HG03457 (cell line): ENCODE measurements at regions not wholly inside any gene's neighbourhood (a gene's known extent, or its start where the extent isn't known, plus 50 kb on each side); places are given as distances from the start of the nearest gene placed in this dataset.

Source experiments
- ATAC-seq: cut with Tn5 transposase; IDR thresholded peaks from one replicate; pipeline ENCODE4 v1.9.1; 2021; ENCODE audit warnings: moderate number of reproducible peaks; ENCODE audit not compliant: unreplicated experiment

DNA sequence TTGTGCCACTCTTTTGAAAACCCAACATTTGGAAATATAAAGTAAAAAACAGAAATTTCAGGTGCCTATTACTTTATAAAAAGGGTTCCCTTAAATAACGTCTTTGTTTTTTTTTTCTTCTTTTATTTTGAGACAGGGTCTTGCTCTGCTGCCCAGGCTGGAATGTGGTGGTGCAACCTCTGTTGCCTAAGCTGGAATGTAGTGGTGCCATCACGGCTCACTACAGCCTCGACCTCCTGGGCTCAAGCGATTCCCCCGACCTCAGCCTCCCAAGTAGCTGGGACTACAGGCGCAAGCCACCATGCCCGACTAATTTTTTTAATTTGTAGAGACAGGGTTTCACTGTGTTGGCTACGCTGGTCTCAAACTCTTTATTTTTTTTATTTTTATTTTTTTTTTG is 110.2 kb upstream of the HNRNPU start:
- no peak for ATAC-seq

DNA sequence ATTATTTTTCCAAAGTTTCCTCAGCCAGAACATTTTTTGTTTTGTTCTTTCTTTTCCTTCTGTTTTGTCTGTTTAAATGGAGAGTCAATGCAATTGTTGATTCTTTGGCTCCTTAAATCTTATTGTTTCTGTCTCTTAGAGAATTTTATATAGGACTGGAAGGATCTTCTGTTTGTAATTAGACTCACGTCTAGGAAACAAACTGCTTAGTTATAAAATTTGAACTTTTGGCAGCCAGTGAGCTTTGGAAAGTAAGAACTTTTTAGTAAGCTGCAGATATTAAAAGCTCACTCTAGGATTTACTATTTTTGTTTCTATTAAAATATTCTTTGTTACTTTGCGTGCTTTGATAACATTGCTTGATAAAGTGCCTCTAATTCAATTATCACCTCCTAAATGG is 109.8 kb upstream of the HNRNPU start:
- no peak for ATAC-seq

- ATAC-seq = no peak
Observed at GRCh38 chr1:244971552-244972216, 107.3 kb upstream of the HNRNPU start.

DNA sequence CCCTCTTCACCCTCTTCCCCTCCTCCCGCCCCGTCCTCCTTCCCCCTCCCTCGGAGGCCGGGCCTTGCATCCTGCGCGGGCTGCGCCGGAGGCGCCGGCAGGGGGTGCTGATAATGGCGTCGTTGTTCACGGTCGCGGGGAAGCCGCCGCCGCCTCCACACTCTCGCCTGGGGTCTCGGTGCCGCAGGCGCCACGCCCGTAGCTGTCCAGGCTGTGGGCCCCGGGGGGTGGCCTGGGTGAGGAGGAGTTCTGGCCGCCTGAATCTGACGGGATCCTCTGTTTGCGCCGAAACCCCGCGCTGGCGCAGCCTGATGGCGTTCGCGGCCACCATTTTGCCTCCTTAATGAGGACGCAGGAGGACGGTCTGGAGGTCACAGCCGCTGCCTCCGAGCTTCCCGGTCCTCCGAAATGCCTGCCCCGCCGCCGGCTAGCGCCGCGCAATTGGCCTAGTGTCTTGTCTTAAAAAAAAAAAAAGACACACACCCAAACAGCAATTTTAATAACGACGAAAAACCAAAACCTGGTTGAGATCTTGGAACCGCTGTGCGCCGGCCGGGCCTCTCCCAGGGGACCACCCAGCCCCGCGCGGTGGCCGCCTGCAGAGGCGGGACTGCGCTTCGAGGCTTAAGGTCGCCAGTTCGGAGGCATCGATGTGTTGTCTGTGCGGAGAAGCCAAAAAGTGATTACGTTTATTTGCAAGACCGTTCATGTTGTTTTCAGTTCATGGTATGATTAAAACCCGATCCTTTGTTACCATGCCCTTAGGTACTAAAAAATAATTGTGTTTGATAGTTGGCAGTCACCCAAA is 106.6 kb upstream of the HNRNPU start:
- ATAC-seq = peak; percentile 68

DNA sequence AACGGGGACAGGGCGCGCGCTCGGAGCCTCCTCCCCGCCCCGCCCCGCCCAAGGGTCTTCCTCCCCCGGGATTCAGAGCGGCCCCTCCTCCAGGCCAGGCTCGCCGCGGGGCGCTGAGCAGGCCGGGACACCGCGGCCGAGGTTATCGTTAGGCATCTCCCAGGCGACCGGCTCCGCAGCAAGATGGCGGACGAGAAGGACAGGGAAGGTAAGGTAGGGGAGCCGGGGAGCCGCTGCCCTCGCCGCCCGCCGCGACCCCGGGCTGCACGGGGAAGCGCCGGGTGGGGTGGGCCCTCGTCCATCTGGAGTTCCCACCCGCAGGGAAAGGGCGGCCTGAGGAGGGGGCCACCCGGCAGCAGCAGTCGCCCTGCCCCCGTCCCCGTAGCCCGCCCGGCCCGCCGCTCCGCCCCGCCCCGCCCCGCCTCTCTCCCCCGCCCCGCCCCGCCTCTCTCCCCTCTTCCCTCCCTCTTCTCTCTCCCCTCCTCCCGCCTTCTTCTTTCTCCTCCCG is 105.9 kb upstream of the HNRNPU start:
- ATAC-seq = peak; percentile 49

GRCh38 chr1:244969355-244970235 is 105.3 kb upstream of the HNRNPU start:
- ATAC-seq = peak; percentile 24

DNA sequence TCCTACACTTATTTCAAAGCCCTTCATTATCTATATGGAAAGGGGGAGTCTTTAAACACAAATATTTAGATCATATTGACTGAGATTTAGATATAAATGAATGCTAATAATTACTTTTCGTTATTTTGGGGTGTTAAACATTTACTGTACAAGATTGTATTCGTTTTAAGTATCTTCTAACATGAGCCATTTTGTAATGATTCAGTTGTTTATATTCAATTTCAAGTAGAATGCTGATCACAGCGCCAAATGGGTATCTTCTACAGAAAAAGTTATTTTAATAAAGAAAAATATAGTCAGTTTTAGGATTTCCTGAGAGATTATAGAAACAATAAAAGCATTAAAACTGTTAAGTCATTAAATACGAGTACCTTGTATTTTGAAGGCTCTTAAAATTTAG is 104.5 kb upstream of the HNRNPU start:
- ATAC-seq = no peak

DNA sequence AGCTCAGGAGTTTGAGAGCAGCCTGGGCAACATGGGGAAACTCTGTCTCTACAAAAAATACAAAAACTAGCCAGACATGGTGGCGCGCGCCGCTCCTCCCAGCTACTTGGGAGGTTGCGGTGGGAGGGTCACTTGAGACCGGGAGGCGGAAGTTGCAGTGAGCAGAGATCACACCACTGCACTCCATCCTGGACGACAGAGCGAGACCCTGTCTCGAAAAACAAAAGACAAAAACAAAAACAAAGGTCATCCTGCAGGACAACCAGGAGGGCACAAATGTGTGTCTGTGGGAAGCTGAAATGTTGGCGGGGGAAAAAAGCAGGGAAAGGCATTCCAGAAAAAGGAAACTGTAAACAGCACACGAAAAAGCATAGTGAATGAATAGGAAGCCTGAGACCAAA is 104.1 kb upstream of the HNRNPU start:
- ATAC-seq = no peak

DNA sequence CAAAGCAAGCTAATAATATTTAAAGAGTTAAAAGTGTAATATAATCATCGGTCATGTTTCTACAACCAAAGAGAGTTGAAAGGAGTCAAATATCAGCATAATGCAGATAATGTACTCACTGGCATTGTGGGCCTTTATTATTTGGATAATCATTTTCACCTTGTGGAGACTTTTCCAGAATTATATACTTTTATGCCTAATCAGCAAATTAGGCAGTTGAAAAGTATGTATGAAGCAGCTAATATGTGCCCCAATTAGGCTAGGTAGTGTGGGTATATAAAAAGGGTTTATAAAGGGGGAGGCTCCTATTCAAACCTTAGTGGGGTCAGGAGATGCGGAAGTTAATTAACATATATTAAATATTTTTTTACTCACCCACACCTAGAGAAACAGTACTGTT is 102.8 kb upstream of the HNRNPU start:
- no peak for ATAC-seq

GRCh38 chr1:244965185-244966030 is 101.1 kb upstream of the HNRNPU start:
- no peak for ATAC-seq

GRCh38 chr1:244964112-244964971 is 100.0 kb upstream of the HNRNPU start:
- ATAC-seq = no peak

DNA sequence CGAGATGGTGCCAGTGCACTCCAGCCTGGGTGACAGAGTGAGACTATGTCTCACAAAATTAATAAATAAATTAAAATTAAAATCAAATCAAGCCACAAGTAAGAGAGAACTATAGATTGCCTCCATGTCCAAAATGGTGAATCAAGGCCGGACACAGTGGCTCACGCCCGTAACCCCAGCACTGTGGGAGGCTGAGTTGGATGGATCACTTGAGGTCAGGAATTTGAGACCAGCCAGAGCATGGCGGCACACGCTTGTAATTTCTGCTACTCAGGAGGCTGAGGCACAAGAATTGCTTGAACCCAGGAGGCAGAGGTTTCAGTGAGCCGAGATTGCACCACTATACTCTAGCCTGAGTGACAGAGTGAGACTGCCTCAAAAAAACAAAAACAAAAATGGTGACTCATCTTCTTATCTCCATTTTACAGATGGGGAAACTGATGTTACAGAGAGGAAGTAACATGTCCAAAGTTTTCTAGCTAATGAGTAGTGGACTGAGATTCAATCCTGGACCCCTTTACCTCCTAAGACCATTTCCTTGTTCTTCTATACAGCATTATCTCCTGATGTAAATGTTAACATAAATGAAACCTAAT is 99.0 kb upstream of the HNRNPU start:
- ATAC-seq = no peak

GRCh38 chr1:244962130-244962529 is 97.8 kb upstream of the HNRNPU start:
- ATAC-seq = no peak

DNA sequence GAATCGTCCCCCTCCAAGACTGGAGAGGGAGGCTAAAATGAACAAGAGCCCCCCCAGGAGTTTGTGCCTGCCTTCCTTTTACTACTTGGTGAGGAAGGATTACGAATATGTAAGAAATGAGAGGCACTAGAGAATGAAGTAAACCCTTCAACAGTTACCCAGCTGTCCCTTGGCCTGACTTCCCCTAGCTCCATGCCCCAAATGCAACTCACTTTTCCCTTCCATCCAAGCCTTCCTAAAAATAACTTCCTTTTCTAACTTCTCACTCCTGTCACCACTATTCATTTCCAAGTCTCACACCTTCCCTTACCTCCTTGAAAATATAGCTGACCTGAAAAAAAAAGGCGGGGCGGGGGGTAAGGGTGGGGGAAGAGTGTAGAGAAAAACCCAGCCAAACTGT is 96.6 kb upstream of the HNRNPU start:
- no peak for ATAC-seq

GRCh38 chr1:244958593-244958992 is 94.2 kb upstream of the HNRNPU start:
- no peak for ATAC-seq

DNA sequence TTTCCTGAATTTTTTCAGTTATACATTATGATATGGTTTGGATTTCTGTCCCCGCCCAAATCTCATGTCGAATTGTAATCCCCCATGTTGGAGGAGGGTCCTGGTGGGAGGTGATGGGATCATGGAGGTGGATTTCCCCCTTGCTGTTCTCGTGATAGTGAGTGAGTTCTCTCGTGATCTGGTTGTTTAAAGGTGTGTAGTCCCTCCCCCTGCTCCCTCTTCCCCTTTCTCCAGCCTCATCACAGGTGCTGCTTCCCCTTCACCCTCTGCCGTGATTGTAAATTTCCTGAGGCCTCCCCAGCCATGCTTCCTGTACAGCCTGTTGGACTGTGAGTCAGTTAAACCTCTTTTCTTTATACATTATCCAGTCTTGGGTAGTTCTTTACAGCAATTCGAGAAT is 93.2 kb upstream of the HNRNPU start:
- ATAC-seq = no peak

- ATAC-seq = no peak
Observed at GRCh38 chr1:244957122-244957521, 92.8 kb upstream of the HNRNPU start.

DNA sequence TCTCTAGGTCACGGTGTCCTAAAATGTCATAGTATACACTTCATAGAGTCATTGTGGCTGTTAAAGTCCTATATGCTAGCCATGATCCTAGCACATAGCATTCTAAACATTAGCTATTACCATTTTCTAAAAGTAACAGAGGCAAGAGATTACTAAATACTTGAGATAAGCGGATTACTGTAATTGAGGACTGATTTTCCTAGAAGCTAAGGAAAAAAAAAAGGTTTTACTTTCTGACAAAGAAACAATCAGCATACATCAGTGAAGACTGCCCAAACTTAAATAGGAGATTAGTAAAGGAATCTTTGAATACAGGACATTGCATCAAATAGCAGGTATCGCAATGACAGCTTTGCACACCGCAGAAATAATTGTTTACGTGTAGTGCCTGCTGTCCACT is 91.3 kb upstream of the HNRNPU start:
- no peak for ATAC-seq

GRCh38 chr1:244954359-244954758 is 90.0 kb upstream of the HNRNPU start:
- no peak for ATAC-seq
